HG03439 (cell line): ENCODE measurements at regions not wholly inside any gene's neighbourhood (a gene's known extent, or its start where the extent isn't known, plus 50 kb on each side); places are given as distances from the start of the nearest gene placed in this dataset.

Source experiments
- ATAC-seq: cut with Tn5 transposase; IDR thresholded peaks from one replicate; pipeline ENCODE4 v1.9.1; 2021; ENCODE audit warnings: mild to moderate bottlenecking, moderate library complexity; ENCODE audit not compliant: unreplicated experiment

DNA sequence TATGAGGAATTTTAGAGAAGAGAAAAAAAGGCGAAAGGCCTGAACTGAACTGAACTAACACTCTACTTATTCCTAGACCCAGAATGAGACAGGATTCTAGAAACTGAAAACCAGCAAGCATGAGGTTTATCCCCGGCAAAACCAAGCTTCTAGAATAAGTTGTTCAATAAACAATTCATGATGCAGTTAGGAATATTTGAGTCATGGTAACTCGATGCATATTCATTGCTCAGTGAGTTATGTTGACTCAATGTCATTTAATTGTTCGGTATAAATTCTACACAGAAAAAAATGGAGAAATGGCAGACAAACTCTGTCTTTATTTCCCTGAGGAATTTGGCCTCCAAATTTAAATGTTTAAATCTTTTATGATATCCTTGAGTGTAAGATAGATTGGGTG lies 321.5 kb downstream of the SATB2 start:
- no peak for ATAC-seq

DNA sequence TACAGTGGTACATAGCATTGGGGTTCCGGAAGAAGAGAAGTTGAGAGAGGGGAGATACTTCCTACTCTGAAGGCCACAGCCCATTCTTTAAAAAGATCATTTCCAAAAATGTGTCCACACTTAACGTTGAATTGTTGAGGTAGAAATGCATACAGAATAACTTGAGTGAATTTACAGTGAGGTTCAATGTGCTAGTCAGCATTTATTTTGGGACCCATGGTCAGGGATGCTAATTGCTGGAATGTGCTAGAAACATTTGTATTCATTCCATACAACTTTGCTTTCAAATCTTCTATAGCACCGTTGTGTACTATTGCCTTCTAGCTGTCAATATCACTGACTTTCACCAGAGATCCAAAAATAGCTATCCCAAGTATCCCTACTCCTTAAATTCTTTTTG lies 325.9 kb downstream of the SATB2 start:
- ATAC-seq, result no peak

DNA sequence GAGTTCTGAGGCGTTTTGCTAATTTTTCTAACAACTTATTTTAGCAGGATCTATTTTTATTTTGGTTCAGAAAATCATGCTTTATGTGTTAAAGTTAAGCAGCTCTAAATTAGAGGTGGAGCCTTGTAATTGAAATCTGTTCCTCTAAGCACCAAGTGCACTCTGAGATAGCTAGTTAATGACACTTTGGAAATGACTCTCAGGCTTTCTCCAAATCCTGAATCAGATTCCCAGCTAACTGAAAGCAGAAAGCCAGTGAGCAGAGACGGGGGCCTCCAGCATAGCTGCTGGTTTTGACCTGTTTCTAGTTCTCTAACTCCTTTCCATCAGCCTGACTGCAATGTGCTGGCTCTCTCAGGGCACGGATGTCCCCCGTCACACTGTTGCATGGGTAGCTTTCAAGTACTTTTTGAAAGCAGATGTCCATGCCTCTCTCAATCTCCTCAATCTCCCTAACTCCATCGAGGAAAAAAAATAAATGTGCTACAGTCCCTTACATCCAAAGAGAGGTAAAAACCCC lies 326.5 kb downstream of the SATB2 start:
- no peak for ATAC-seq

DNA sequence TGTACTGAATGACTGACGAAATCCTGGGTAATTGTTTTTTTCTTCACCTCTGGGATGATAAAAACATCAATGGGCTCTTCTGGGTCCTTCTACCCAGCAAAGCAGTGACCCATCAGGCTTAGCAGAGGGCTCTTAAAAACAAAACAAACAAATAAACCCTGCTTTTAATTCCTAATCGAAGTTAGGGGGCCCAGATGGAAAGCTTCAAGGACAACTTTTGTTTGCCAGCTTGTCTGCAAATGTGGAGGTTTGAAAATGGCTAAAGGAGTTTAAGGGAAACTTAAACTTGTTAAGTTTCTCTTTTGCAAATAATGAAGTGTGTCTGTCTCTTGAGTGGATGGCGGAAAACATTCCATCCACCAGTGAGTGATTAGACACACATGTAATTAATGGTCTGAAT lies 327.2 kb downstream of the SATB2 start:
- no peak for ATAC-seq

DNA sequence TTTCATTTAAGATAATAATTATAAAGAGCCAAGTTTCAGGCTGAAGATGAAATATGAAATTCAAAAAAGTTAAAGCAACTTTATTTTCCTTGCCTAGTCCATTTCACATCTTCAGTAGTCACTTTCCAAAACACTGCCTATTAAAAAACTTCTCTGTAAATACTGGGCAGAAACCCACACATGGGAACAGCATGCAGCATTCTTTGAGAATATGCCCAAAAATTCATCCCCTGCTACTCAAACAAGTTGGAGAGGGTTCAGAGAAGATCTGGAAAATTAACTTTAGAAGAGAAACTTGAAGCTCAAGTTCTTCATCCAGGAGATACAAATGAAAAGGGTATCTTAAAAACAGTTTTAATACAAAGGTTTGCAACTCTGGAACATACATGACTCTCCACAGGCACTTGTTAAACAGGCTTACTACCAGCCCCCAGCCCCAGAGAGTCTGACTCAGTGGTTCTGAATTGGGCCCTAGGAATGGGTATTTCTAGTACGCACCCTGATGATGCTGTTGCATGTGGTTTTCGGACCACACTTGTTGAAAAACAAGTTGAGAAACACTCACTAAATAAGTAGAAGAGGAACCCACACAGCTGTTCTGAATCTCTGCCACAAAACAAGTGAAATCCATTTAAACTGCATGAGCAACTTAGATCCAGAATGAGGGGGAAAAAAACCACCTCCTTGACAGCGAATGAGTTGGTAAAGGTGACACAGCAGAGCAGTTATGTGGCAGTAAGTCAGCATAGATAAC lies 329.1 kb downstream of the SATB2 start:
- ATAC-seq, result no peak

DNA sequence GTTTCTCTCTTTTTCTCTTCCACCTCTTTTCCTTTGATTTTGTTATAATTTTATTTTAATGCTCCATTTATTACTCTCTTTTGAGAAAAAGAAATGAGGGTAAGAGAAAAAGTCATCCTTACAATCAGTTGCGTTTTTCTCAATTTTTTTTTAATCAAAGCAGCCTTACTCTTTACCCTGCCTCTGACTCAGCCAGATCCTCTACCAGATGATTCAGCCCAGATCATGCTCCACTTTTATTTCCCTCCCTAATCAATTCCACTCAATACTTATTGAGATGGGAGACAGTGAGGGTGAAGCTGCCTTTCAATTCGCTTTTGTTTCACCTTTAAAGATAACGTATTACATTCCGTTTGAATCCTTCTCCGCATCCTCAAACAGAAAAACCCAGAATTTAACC lies 337.9 kb downstream of the SATB2 start:
- ATAC-seq, result no peak

DNA sequence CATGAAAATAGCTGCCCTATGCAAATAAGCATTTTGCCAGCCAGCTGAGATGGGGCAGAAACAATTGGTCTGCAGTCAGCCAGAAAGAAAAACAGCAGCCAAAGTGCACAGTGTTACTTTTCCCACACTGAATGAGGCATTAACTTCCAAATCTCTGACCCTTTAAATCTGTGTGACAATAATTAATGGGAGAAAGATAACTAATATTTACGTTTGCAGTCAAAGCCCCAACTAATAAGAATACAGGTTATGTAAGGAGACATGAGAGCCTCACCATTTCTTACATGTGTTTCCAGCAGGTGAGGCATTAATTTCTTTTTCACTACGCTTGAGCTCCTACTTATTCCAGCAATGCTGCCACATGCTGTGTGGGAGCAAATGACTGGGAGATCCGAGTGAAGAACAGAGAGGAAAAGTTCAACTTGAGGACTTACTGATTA lies 339.0 kb downstream of the SATB2 start:
- no peak for ATAC-seq

DNA sequence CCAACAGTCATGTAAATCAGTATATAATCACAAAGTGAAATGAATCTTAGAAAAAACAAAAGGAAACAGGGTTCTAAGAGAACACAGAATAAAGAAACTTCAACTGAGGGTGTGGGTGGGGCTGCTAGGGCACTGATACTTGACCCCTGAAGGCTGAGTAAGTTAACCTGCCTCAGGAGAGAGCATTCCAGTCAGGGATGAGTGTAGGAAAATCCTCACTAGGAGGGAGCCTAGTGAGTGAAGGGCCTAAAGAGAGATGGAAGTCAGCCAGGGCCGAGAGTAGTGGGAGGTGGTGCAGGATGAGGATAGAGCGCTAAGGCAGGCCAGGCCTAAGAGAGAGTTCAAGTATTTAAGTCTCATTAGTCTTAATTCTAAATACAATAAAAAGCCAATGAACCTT lies 342.6 kb downstream of the SATB2 start:
- ATAC-seq, result no peak

DNA sequence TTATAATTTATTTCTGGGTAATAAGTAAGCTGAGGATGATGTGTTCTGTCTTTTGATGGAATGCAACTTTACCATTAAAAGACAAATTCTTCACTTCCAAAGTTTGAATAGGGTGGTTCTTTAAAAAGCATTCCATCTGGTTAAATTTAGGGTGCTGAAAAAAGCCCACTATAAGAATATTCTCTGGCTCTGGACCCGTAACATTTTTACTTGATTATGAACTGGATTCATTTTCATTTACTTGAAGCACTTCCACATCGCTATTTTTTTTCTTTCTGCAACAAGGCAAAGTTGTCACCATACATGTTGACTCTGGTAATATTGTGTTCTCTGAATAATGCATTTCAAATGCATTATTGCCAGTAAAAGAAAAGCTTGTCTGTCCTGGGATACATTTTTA lies 344.6 kb downstream of the SATB2 start:
- no peak for ATAC-seq

DNA sequence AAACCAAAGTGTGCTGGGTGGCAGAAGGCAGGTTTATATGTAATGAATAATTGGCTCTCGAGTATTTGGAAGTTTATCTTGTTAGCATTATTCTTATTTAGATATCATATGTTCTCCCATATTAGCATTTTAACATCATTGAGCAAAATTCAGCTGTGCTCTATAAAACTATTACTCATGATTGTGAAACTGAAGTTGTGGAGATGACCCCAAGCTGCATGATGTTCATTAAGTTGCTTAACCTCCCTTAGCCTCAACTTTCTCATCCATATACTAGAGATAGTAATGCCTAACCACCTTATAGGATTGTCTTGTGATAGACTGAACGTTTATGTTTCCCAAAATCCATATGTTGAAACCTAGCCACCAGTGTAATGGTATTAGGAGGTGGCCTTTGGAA lies 346.3 kb downstream of the SATB2 start:
- no peak for ATAC-seq

DNA sequence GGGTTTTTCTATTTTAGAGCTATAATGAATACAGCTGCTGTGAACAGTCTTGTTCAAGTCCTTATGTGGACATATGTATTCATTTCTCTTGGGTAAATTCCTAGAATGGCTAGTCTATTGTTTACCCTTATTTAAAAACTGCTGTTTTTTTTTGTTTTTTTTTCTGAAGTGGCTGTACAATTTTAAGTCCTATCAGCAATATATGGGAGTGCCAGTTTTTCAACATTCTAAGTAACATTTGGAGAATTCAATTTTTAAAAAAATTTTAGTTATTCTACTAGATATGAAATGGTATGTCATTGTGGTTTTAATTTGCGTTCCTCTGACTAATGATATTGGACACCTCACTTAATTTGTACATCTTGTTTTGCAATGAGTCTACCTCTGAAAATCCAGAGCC lies 349.7 kb downstream of the SATB2 start:
- no peak for ATAC-seq

DNA sequence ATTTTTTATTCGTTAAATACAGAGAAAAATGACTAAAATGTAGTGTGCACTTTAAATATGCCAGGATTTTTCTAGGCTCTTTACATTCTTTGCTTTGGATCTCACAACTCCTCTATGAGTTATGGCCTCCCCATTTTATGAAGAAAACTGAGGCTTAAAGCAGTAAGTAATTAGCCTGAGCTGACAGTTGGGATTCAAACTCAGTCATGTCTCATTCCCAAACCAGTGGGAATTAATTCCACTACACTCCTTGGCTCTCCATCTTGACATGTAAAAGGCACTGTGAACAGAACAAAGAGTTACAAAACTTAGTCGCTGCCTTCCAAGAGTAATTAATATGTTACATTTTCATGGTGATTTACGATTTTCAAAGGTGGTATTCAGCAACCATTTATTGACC lies 351.9 kb downstream of the SATB2 start:
- no peak for ATAC-seq

DNA sequence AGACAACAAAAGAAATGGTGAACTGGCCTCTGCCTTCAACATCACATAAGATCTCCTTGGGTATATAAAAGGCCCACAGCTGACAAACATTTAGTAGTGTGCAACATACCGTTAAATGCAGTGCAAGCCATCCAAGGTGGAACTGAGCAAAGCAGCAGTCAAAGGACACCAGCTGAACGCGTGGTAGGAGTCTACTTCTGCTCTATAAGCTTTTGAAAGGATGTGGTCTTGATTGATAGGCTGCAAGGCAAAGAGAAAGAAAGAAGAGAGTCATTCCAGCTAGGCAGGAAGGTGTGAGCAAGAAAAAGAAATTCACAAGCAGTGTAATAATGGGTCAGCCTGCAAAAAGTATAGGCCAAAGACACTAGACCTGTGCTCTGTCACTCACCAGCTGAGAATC lies 356.3 kb downstream of the SATB2 start:
- no peak for ATAC-seq

DNA sequence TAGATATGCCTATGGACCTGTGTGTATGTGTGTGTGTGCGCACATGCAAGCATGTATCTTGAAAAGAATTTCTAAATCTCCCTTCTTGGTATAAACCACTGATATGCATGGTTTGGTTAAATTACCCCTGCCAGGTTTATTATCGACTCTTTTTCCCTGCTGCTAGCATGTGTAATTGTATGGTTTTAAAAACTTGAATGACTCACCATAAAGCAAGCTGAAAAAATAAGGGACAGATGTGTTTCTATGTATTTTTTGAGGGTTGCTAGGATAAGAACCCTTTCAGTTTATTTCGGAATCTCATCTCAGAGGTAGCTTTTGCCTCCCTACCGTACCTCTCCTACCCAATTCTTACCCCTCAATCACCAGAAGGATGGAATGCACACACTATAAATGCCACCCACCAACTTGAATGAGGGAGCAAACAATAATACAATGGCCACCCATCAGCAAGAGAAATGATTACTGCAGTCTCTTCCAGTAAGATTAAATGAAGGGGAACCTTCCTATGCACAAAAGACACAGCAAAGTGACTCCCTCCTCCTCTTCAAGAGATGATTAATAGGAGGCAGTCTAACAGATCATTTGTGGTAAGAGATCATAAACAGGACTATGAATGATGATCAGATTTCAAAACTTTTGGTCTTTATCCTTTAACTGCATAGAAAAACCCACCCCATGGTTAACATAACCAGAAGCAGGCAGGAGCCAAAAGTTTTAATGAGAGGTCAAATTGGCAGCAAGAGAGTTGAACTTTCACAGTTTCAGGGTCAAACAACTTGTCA lies 357.2 kb downstream of the SATB2 start:
- no peak for ATAC-seq

DNA sequence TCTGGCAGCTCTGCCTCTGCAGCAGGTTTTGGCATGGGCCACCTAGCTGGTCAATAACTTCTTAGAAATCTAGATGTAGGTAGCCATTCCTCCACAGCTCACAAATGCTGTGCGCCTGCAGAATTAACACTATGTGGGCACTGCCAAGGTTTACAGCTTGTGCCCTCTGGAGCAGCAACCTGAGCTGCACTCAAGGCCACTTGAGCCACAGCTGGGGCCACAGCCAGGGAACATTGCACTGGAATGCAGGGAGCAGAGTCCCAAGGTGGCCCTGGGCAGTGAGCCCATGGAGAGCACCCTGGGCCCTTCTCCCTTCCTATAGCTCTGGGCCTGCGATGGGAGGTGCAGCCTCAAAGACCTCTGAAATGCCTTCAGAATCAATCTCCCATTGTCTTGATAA lies 365.3 kb downstream of the SATB2 start:
- no peak for ATAC-seq

DNA sequence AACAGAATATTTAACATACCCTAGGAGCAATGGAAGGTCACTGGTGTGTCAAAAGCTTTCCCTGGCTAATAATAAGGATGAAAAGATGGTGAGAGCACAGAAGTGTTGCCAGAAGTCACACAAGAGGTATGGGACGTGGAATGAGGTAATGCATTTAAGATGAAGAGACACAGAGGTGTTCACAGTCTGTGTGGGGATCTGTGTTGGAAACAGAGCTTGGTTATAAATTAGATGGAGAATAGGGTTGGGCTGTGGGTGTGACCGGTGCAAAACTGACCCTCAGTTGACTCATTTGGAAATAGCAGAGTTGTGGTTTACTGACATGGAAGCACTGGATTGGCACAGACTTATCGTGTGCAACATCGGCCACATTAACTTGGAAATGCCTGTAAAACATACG lies 372.5 kb downstream of the SATB2 start:
- no peak for ATAC-seq

DNA sequence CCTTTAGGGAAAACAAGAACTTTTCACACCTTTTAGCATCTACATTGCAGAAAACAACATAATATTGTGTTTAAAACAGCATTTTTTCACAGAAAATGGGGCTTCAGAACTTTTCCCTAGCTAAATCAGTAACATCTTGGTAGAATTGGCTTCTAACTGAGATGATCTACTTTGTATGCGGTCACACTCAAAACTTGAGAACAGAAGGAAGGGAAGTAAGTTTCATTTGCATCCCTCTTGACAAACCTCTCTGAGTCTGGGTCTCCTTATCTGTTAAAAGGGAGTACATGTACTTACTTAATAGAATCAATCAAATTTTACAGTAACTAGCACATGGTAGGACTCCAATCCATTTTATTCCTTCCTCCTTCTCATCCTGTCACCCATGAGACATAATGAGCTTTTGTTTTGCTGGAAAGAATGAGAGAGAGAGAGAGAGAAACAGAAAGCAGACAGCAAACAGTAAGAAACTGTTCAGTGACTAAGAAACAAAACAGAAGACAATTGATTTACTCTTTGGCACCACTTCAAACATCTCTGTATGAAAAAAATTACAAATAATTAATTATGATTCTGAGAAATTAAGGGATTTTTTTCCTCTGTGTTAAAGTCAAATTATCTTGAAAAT lies 387.3 kb downstream of the SATB2 start:
- ATAC-seq, result no peak

DNA sequence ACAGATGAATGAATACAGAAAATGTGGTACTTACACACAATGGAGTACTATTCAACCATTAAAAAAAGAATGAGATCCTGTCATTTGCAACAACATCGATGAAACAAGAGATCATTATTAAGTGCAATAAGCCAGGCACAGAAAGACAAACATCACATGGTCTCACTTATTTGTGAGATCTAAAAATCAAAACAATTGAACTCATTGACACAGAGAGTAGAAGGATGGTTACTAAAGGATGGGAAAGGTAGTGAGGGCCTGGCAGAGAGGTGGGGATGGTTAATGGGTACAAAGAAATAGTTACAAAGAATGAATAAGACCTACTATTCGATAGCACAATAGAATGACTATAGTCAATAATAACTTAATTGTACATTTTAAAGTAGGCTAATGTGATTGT lies 393.5 kb downstream of the SATB2 start:
- ATAC-seq, result no peak

DNA sequence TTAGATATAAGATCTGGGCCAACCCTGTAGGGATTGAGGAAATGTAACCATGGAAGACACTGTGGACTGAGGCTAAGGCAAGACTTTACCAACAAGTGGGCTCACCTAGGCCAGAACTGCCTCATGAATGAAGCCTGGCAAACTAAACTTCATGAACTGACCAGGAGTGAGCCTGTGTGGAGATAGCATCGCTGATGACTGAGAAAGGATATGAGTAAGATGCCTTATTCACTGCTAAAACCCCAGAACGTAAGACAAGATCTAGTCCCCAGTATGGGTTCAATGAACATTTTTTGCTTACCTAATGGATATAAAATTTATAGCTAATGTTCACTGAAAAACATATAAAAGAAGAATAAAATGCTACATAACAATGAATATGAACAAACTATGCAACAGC lies 399.8 kb downstream of the SATB2 start:
- no peak for ATAC-seq

DNA sequence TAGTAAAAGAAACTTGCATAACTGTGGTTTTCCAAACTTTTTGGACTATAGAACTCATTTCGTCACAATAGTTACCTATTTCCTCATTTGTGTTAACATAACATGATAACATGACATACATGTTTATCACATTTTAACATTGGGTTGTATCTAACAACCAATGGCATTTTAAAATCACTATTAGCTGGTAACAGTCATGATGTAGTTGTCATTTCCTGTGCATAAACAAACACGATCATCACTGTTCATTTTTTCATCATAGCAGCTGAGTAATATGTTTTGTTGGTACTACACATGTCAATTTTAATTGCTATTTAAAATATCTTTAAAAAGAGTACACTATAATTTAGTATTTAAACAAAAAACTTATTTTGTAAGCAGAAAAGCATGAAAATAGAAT lies 402.4 kb downstream of the SATB2 start:
- no peak for ATAC-seq

DNA sequence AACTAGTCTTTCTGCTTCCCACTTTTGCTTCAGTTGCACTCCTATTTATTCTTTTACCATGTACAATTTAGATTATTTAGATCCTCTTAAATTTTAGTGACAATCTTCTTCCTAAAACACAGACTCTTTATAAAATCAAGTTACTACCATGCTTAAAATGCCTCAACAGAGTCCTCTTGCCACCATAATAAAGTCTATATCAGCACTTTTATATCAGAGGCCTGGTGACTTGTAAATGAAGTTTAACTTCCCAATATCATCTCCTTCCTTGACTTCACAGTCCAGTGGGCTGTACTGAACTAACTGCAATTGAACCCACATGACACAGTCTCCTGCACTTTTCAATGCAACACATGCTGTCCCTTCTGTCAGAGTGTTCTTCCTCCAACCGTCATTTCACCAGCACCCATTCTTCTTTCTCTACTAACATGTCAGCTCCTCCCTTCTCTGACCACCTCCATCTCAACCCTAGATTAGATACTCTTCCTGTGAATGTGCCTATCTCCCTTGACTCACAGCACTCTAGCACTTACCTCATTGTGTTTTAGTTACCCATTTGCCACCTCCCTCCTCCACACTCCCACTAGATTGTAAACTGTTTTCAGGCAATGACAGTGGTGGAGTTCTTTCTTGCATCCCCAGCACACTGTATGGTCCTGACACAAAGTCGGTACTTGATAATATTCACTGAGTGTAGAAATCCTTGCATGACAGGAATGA lies 414.9 kb downstream of the SATB2 start:
- no peak for ATAC-seq
